Astrocyte (in vitro differentiated cells and primary cell): ENCODE measurements at regions not wholly inside any gene's neighbourhood (a gene's known extent, or its start where the extent isn't known, plus 50 kb on each side); places are given as distances from the start of the nearest gene placed in this dataset.

ENCODE experiments used
- DNase-seq: peaks from one replicate; pipeline ENCODE4 v3.0.0-alpha.2; 2010; ENCODE audit warnings: low read depth
- FAIRE-seq: peaks from 2 replicates; lab custom pipeline; 2011; peaks lifted over from hg19 to GRCh38; lab: Jason Lieb, UNC
- H2AFZ ChIP-seq: 2 replicates; pipeline ENCODE4 v1.6.0; 2012; ENCODE audit warnings: low read depth, low read length, inconsistent platforms
- H3K27ac ChIP-seq: 2 replicates; pipeline ENCODE4 v1.5.1; 2011; ENCODE audit warnings: low read depth, low read length, inconsistent platforms
- H3K27me3 ChIP-seq: 2 replicates; pipeline ENCODE4 v1.6.0; 2011; ENCODE audit warnings: low read length, inconsistent platforms; ENCODE audit not compliant: insufficient read depth
- H3K36me3 ChIP-seq: 2 replicates; pipeline ENCODE4 v1.5.1; 2011; ENCODE audit warnings: low read length, inconsistent platforms; ENCODE audit not compliant: insufficient read depth
- H3K4me1 ChIP-seq: 2 replicates; pipeline ENCODE4 v1.5.1; 2011; ENCODE audit warnings: low read length, inconsistent platforms; ENCODE audit not compliant: insufficient read depth
- H3K4me2 ChIP-seq: 2 replicates; pipeline ENCODE4 v1.6.0; 2012; ENCODE audit warnings: low read length, inconsistent platforms
- H3K4me3 ChIP-seq: 2 replicates; pipeline ENCODE4 v1.5.1; 2011; ENCODE audit warnings: low read depth, mild to moderate bottlenecking, low read length, inconsistent platforms; ENCODE audit not compliant: insufficient read depth
- H3K79me2 ChIP-seq: 2 replicates; pipeline ENCODE4 v1.6.0; 2012; ENCODE audit warnings: mild to moderate bottlenecking, low read length, inconsistent platforms; ENCODE audit not compliant: insufficient read depth
- H3K9ac ChIP-seq: 2 replicates; pipeline ENCODE4 v1.6.0; 2012; ENCODE audit warnings: mild to moderate bottlenecking, low read length, inconsistent platforms
- H3K9me3 ChIP-seq: 2 replicates; pipeline ENCODE4 v1.5.1; 2012; ENCODE audit warnings: low read depth, mild to moderate bottlenecking, low read length, inconsistent platforms; ENCODE audit not compliant: insufficient read depth
- H4K20me1 ChIP-seq: 2 replicates; pipeline ENCODE4 v1.6.0; 2012; ENCODE audit warnings: low read length, inconsistent platforms; ENCODE audit not compliant: insufficient read depth
- H3K27ac Mint-ChIP-seq: one replicate; pipeline ENCODE4 v1.8.0; 2021; ENCODE audit warnings: mild to moderate bottlenecking, mixed read lengths; ENCODE audit not compliant: unreplicated experiment
- H3K27me3 Mint-ChIP-seq: one replicate; pipeline ENCODE4 v1.8.0; 2021; ENCODE audit warnings: low read depth, mixed read lengths; ENCODE audit not compliant: unreplicated experiment
- H3K36me3 Mint-ChIP-seq: one replicate; pipeline ENCODE4 v1.8.0; 2021; ENCODE audit warnings: low read depth, mixed read lengths; ENCODE audit not compliant: unreplicated experiment
- H3K4me1 Mint-ChIP-seq: one replicate; pipeline ENCODE4 v1.8.0; 2021; ENCODE audit warnings: low read depth, mixed read lengths; ENCODE audit not compliant: unreplicated experiment
- H3K4me3 Mint-ChIP-seq: one replicate; pipeline ENCODE4 v1.8.0; 2021; ENCODE audit warnings: mild to moderate bottlenecking, moderate library complexity, mixed read lengths; ENCODE audit not compliant: unreplicated experiment
- H3K9me3 Mint-ChIP-seq: one replicate; pipeline ENCODE4 v1.8.0; 2021; ENCODE audit warnings: mild to moderate bottlenecking, mixed read lengths; ENCODE audit not compliant: unreplicated experiment
- EZH2 ChIP-seq: IDR thresholded peaks from 2 replicates; pipeline ENCODE4 v1.6.1; 2012; ENCODE audit warnings: mild to moderate bottlenecking, low read length, inconsistent platforms; ENCODE audit not compliant: insufficient read depth
- TF ChIP-seq, protein P1 (sequence below): IDR thresholded peaks from 2 replicates; pipeline ENCODE4 v1.5.1; 2011; ENCODE audit warnings: low read depth, mild to moderate bottlenecking, inconsistent platforms, low read length, moderate library complexity; ENCODE audit not compliant: insufficient read depth

DNA sequence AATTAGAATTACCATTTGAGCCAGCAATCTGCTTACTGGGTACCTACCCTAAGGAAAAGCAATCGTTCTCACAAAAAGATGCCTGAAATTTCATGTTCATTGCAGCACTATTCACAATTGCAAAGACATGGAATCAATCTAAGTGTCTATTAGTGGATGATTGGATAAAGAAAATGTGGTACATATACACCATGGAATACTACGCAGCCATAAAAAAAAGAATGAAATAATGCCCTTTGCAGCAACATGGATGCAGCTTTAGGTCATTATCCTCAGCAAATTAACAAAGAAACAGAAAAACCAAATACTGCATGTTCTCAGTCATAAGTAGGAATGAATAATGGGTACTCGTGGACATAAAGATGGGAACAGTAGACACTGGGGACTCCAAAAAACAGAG lies 89.8 kb upstream of the MAP1LC3B2 start:
- Histone ChIP-seq H3K9ac (no peak overlapping the region), H3K9me3 (no peaks in the 10 kb centered on the region), H3K27ac (no peak overlapping the region), H3K4me3 (no peak overlapping the region), H3K27me3 (peaks cover 2% of the 10 kb centered on the region), H2AFZ (no peak overlapping the region), H3K4me2 (no peak overlapping the region), H3K36me3 (no peaks in the 10 kb centered on the region), H3K4me1 (no peaks in the 10 kb centered on the region), H4K20me1 (no peaks in the 10 kb centered on the region), H3K79me2 (no peaks in the 10 kb centered on the region)
- no peaks in the 10 kb centered on the region for H3K36me3 Mint-ChIP-seq
- H3K27me3 Mint-ChIP-seq: peaks cover 8% of the 10 kb centered on the region
- H3K9me3 Mint-ChIP-seq: peaks cover 11% of the 10 kb centered on the region
- H3K4me1 Mint-ChIP-seq: peaks cover 7% of the 10 kb centered on the region
- no peak for DNase-seq
- H3K4me3 Mint-ChIP-seq: no peak overlapping the region
- no peak overlapping the region for H3K27ac Mint-ChIP-seq
- FAIRE-seq: no peak
- TF ChIP-seq EZH2: no peak
- TF ChIP-seq, protein P1, sequence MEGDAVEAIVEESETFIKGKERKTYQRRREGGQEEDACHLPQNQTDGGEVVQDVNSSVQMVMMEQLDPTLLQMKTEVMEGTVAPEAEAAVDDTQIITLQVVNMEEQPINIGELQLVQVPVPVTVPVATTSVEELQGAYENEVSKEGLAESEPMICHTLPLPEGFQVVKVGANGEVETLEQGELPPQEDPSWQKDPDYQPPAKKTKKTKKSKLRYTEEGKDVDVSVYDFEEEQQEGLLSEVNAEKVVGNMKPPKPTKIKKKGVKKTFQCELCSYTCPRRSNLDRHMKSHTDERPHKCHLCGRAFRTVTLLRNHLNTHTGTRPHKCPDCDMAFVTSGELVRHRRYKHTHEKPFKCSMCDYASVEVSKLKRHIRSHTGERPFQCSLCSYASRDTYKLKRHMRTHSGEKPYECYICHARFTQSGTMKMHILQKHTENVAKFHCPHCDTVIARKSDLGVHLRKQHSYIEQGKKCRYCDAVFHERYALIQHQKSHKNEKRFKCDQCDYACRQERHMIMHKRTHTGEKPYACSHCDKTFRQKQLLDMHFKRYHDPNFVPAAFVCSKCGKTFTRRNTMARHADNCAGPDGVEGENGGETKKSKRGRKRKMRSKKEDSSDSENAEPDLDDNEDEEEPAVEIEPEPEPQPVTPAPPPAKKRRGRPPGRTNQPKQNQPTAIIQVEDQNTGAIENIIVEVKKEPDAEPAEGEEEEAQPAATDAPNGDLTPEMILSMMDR: no peak

GRCh38 chr12:116471544-116471943 lies 87.6 kb upstream of the MAP1LC3B2 start:
- H3K27me3 ChIP-seq: peaks cover 2% of the 10 kb centered on the region
- H2AFZ ChIP-seq: no peak overlapping the region
- H3K4me1 ChIP-seq: no peaks in the 10 kb centered on the region
- TF ChIP-seq, protein P1: no peak
- no peak for TF ChIP-seq EZH2
- peaks cover 1% of the 10 kb centered on the region for H3K9me3 ChIP-seq
- H3K4me1 Mint-ChIP-seq: peaks cover 5% of the 10 kb centered on the region
- H4K20me1 ChIP-seq: no peaks in the 10 kb centered on the region
- no peak overlapping the region for H3K9ac ChIP-seq
- no peaks in the 10 kb centered on the region for H3K36me3 Mint-ChIP-seq
- no peak overlapping the region for H3K4me3 ChIP-seq
- DNase-seq: no peak
- H3K4me3 Mint-ChIP-seq: no peak overlapping the region
- FAIRE-seq: no peak
- H3K4me2 ChIP-seq: no peak overlapping the region
- no peaks in the 10 kb centered on the region for H3K79me2 ChIP-seq
- H3K9me3 Mint-ChIP-seq: peaks cover 14% of the 10 kb centered on the region
- no peaks in the 10 kb centered on the region for H3K36me3 ChIP-seq
- no peak overlapping the region for H3K27ac ChIP-seq
- peaks cover 8% of the 10 kb centered on the region for H3K27me3 Mint-ChIP-seq
- no peak overlapping the region for H3K27ac Mint-ChIP-seq

- H3K4me1 Mint-ChIP-seq: no peaks in the 10 kb centered on the region
- H3K4me1 ChIP-seq: no peaks in the 10 kb centered on the region
- no peak overlapping the region for H3K4me3 Mint-ChIP-seq
- no peak overlapping the region for H3K4me3 ChIP-seq
- H3K9me3 Mint-ChIP-seq: peaks cover 16% of the 10 kb centered on the region
- peaks cover 2% of the 10 kb centered on the region for H3K36me3 Mint-ChIP-seq
- H3K9me3 ChIP-seq: peaks cover 4% of the 10 kb centered on the region
- no peak for TF ChIP-seq EZH2
- TF ChIP-seq, protein P1: no peak
- no peak overlapping the region for H3K27ac ChIP-seq
- H3K4me2 ChIP-seq: no peak overlapping the region
- no peaks in the 10 kb centered on the region for H3K79me2 ChIP-seq
- H2AFZ ChIP-seq: no peak overlapping the region
- no peaks in the 10 kb centered on the region for H4K20me1 ChIP-seq
- no peaks in the 10 kb centered on the region for H3K36me3 ChIP-seq
- H3K27me3 ChIP-seq: peaks cover 2% of the 10 kb centered on the region
- no peak overlapping the region for H3K9ac ChIP-seq
- DNase-seq (no peak), FAIRE-seq (no peak)
- no peak overlapping the region for H3K27ac Mint-ChIP-seq
- peaks cover 8% of the 10 kb centered on the region for H3K27me3 Mint-ChIP-seq
These were observed 87.0 kb upstream of the MAP1LC3B2 start for GRCh38 chr12:116472193-116472592.
